ENCODE measurements at regions not wholly inside any gene's neighbourhood (a gene's known extent, or its start where the extent isn't known, plus 50 kb on each side); places are given as distances from the start of the nearest gene placed in this dataset.

GRCh38 chr1:87981386-87981785 is 652.7 kb downstream of the LMO4 start:
- no peak for DNase-seq
- H2AFZ ChIP-seq (ENCODE audit: low read length): no peak overlapping the region
- H3K9ac ChIP-seq (ENCODE audit: low read length): no peak overlapping the region
- no peaks in the 10 kb centered on the region for H3F3A ChIP-seq (ENCODE audit: insufficient read depth, low read length)
- no peaks in the 10 kb centered on the region for H3K36me3 ChIP-seq (replicated peaks; ENCODE audit: insufficient read depth, low read length)
- H3K4me2 ChIP-seq (ENCODE audit: low read depth, low read length): no peak overlapping the region
- no peaks in the 10 kb centered on the region for H3K79me2 ChIP-seq (ENCODE audit: low read length)
- TF ChIP-seq EZH2phosphoT487 (IDR thresholded peaks at IDR 0.05; ENCODE audit: low read length): no peak
- TF ChIP-seq CTCF (IDR thresholded peaks at IDR 0.05; ENCODE audit: low read length): no peak
- TF ChIP-seq EZH2 (optimal IDR thresholded peaks at IDR 0.05; ENCODE audit: low read depth, low read length): no peak
- no peak overlapping the region for H3K27ac ChIP-seq (ENCODE audit: low read length)
- H3K27me3 ChIP-seq (replicated peaks; ENCODE audit: insufficient read depth, low read length): no peaks in the 10 kb centered on the region
- no peak overlapping the region for H3K4me3 ChIP-seq (ENCODE audit: low read length)
- H3K4me1 ChIP-seq (ENCODE audit: low read length): peaks cover 7% of the 10 kb centered on the region; the same call in 1 of the 2 replicates
- H4K20me1 ChIP-seq (ENCODE audit: insufficient read depth, low read length): no peaks in the 10 kb centered on the region
- no peaks in the 10 kb centered on the region for H3K9me2 ChIP-seq (replicated peaks; ENCODE audit: insufficient read depth, low read length)
- no peaks in the 10 kb centered on the region for H3K9me3 ChIP-seq (replicated peaks; ENCODE audit: insufficient read depth, low read length)

DNA sequence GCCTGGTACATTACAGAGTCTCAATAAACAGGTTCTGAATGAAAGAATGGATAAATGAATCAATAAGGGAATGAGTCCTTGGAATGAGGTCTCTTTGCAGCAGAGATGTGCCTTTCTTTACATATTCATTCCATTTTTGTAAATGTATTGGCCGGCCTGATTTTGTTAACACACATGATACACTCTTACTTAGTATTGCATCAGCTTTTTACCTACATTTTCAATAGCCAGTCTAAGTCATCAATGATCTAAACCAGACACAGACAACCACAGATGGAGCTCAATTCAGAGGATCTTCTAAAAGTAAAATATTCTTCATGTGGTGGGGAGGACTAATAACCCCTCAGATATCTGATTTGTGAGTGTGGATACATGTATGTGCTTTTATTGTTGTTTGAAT is 653.1 kb downstream of the LMO4 start:
- Histone ChIP-seq H3K9me2 (replicated peaks; ENCODE audit: insufficient read depth, low read length) (no peaks in the 10 kb centered on the region), H3K4me1 (ENCODE audit: low read length) (peaks cover 11% of the 10 kb centered on the region; the same call in 1 of the 2 replicates), H3K4me3 (ENCODE audit: low read length) (no peak overlapping the region), H3K4me2 (ENCODE audit: low read depth, low read length) (no peak overlapping the region), H3F3A (ENCODE audit: insufficient read depth, low read length) (no peaks in the 10 kb centered on the region), H3K36me3 (replicated peaks; ENCODE audit: insufficient read depth, low read length) (no peaks in the 10 kb centered on the region), H3K27me3 (replicated peaks; ENCODE audit: insufficient read depth, low read length) (no peaks in the 10 kb centered on the region), H3K27ac (ENCODE audit: low read length) (no peak overlapping the region), H4K20me1 (ENCODE audit: insufficient read depth, low read length) (no peaks in the 10 kb centered on the region), H3K79me2 (ENCODE audit: low read length) (no peaks in the 10 kb centered on the region), H3K9ac (ENCODE audit: low read length) (no peak overlapping the region), H3K9me3 (replicated peaks; ENCODE audit: insufficient read depth, low read length) (no peaks in the 10 kb centered on the region), H2AFZ (ENCODE audit: low read length) (no peak overlapping the region)
- no peak for DNase-seq
- TF ChIP-seq CTCF (IDR thresholded peaks at IDR 0.05; ENCODE audit: low read length): no peak
- no peak for TF ChIP-seq EZH2 (optimal IDR thresholded peaks at IDR 0.05; ENCODE audit: low read depth, low read length)
- TF ChIP-seq EZH2phosphoT487 (IDR thresholded peaks at IDR 0.05; ENCODE audit: low read length): no peak

DNA sequence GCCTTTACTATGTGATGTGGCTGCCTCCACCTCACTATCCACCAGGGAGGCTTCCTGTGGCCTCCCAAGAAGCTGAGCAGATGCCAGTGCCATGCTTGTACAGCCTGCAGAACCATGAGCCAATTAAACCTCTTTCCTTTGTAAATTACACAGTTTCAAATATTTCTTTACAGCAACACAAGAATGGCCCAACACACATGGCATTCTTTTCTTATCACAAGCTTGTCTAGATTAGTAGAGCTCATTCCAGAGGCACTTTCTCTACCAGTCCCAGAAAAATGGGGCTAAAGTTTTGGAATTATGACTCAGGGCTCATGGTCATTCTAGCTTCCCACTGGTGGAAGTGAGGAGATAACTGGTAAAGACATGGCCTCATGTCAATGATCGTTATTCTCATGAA is 655.2 kb downstream of the LMO4 start:
- no peaks in the 10 kb centered on the region for H3K79me2 ChIP-seq (ENCODE audit: low read length)
- H3K9ac ChIP-seq (ENCODE audit: low read length): no peak overlapping the region
- no peak overlapping the region for H2AFZ ChIP-seq (ENCODE audit: low read length)
- DNase-seq: no peak
- H3K9me2 ChIP-seq (replicated peaks; ENCODE audit: insufficient read depth, low read length): no peaks in the 10 kb centered on the region
- no peak overlapping the region for H3K4me2 ChIP-seq (ENCODE audit: low read depth, low read length)
- no peaks in the 10 kb centered on the region for H4K20me1 ChIP-seq (ENCODE audit: insufficient read depth, low read length)
- H3K9me3 ChIP-seq (replicated peaks; ENCODE audit: insufficient read depth, low read length): no peaks in the 10 kb centered on the region
- no peaks in the 10 kb centered on the region for H3K36me3 ChIP-seq (replicated peaks; ENCODE audit: insufficient read depth, low read length)
- H3K4me3 ChIP-seq (ENCODE audit: low read length): no peak overlapping the region
- no peaks in the 10 kb centered on the region for H3K27me3 ChIP-seq (replicated peaks; ENCODE audit: insufficient read depth, low read length)
- peaks cover 20% of the 10 kb centered on the region; the same call in 1 of the 2 replicates for H3K4me1 ChIP-seq (ENCODE audit: low read length)
- TF ChIP-seq CTCF (IDR thresholded peaks at IDR 0.05; ENCODE audit: low read length): no peak
- no peak for TF ChIP-seq EZH2phosphoT487 (IDR thresholded peaks at IDR 0.05; ENCODE audit: low read length)
- no peak for TF ChIP-seq EZH2 (optimal IDR thresholded peaks at IDR 0.05; ENCODE audit: low read depth, low read length)
- no peaks in the 10 kb centered on the region for H3F3A ChIP-seq (ENCODE audit: insufficient read depth, low read length)
- H3K27ac ChIP-seq (ENCODE audit: low read length): no peak overlapping the region
